Tibial artery (tissue), 4 donors: ENCODE measurements at regions not wholly inside any gene's neighbourhood (a gene's known extent, or its start where the extent isn't known, plus 50 kb on each side); places are given as distances from the start of the nearest gene placed in this dataset.

Experiments used
- DNase-seq, 2 donors: peaks; one replicate each; pipeline ENCODE4 v3.0.0-alpha.2; 2019
- H3K27ac ChIP-seq, 2 donors: fragments of 200-600 bp; sonication (generic) in 1 of 2; 1 replicate in 1 of 2; 2 replicates in 1 of 2; pipeline ENCODE4 v1.5.1; 2018 to 2019; ENCODE audit warnings: mild to moderate bottlenecking in 1 of 2
- H3K27me3 ChIP-seq, 2 donors: fragments of 200-600 bp; sonication (generic) in 1 of 2; one replicate each; pipeline versions ENCODE4 v1.5.1 to v1.6.0; 2016 to 2019
- H3K36me3 ChIP-seq, 3 donors: fragments of 200-600 bp; sonication (generic) in 2 of 3; one replicate each; pipeline ENCODE4 v1.5.1; 2016 to 2019; ENCODE audit warnings: mild to moderate bottlenecking in 2 of 3
- H3K4me1 ChIP-seq, 4 donors: fragments of 200-600 bp; sonication (generic) in 2 of 4; 1 replicate in 3 of 4; 2 replicates in 1 of 4; pipeline ENCODE4 v1.5.1; 2016 to 2019
- H3K4me3 ChIP-seq, 2 donors: fragments of 200-600 bp; sonication (generic) in 1 of 2; 1 replicate in 1 of 2; 2 replicates in 1 of 2; pipeline ENCODE4 v1.5.1; 2018 to 2019; ENCODE audit warnings: mild to moderate bottlenecking in 2 of 2
- H3K9me3 ChIP-seq, 3 donors: fragments of 200-600 bp; sonication (generic) in 1 of 3; one replicate each; pipeline ENCODE4 v1.5.1; 2016 to 2019
- CTCF ChIP-seq, 2 experiments: fragments of 200-600 bp in 1 of 2; fragments of 450-650 bp in 1 of 2; IDR thresholded peaks; one replicate each; pipeline ENCODE4 v1.5.1; 2017 to 2019; ENCODE audit warnings: antibody characterized with exemption in 2 of 2, mild to moderate bottlenecking in 1 of 2, moderate library complexity in 1 of 2
- intact Hi-C: fragments of 100-400 bp; cut with DNase I; formaldehyde crosslinking; loops from one replicate; pipeline ENCODE4 v1.15.0; 2023; ENCODE audit warnings: low total_unique reads

GRCh38 chr7:115274-115911 lies 77.0 kb upstream of the FAM20C start:
- H3K36me3 ChIP-seq = no peaks in the 10 kb centered on the region
- H3K27me3 ChIP-seq = peaks cover 0 to 4% of the 10 kb centered on the region in 2 donors
- intact Hi-C loops = no loop called here
- TF ChIP-seq CTCF (IDR thresholded peaks at IDR 0.05) = no peak
- no peak overlapping the region for H3K4me3 ChIP-seq
- DNase-seq = no peak
- no peaks in the 10 kb centered on the region for H3K4me1 ChIP-seq
- H3K27ac ChIP-seq = no peak overlapping the region
- H3K9me3 ChIP-seq = peaks cover 0 to 4% (median 0%) of the 10 kb centered on the region in 3 donors

- Histone ChIP-seq H3K4me1 (no peaks in the 10 kb centered on the region), H3K36me3 (no peaks in the 10 kb centered on the region), H3K4me3 (no peak overlapping the region), H3K9me3 (peaks cover 0 to 4% (median 0%) of the 10 kb centered on the region in 3 donors), H3K27ac (no peak overlapping the region), H3K27me3 (no peaks in the 10 kb centered on the region)
- DNase-seq = peak in 1 of 2 donors; percentile 57
- intact Hi-C loops = no loop called here
- no peak for TF ChIP-seq CTCF (IDR thresholded peaks at IDR 0.05)
These were observed 76.0 kb upstream of the FAM20C start for GRCh38 chr7:116188-116981.

- no peaks in the 10 kb centered on the region for H3K36me3 ChIP-seq
- intact Hi-C loops = no loop called here
- no peak for TF ChIP-seq CTCF (IDR thresholded peaks at IDR 0.05)
- no peak for DNase-seq
- H3K27me3 ChIP-seq = no peaks in the 10 kb centered on the region
- H3K27ac ChIP-seq = no peak overlapping the region
- no peaks in the 10 kb centered on the region for H3K4me1 ChIP-seq
- H3K4me3 ChIP-seq = no peak overlapping the region
- H3K9me3 ChIP-seq = peaks cover 0 to 4% (median 0%) of the 10 kb centered on the region in 3 donors
These were observed 74.3 kb upstream of the FAM20C start for GRCh38 chr7:117836-118614.

GRCh38 chr7:118615-119391 lies 73.6 kb upstream of the FAM20C start:
- no peak overlapping the region for H3K27ac ChIP-seq
- H3K4me1 ChIP-seq = no peaks in the 10 kb centered on the region
- H3K9me3 ChIP-seq = no peaks in the 10 kb centered on the region
- no peak overlapping the region for H3K4me3 ChIP-seq
- H3K36me3 ChIP-seq = no peaks in the 10 kb centered on the region
- TF ChIP-seq CTCF (IDR thresholded peaks at IDR 0.05) = no peak
- DNase-seq = no peak
- intact Hi-C loops = no loop called here
- no peaks in the 10 kb centered on the region for H3K27me3 ChIP-seq
